ENCODE measurements at regions not wholly inside any gene's neighbourhood (a gene's known extent, or its start where the extent isn't known, plus 50 kb on each side); places are given as distances from the start of the nearest gene placed in this dataset.

- Histone ChIP-seq H3K36me3 (ENCODE audit: control insufficient read depth in 2 of 2, extremely low read depth in 1 of 2, insufficient read depth in 2 of 2, low read length in 2 of 2) (no peaks in the 10 kb centered on the region), H3K27me3 (ENCODE audit: control insufficient read depth, extremely low read depth, insufficient read depth, low read length) (no peaks in the 10 kb centered on the region), H3K27ac (ENCODE audit: control insufficient read depth, insufficient read depth, low read length) (no peak overlapping the region), H3K4me1 (ENCODE audit: control insufficient read depth, extremely low read depth, insufficient read depth, low read length) (no peaks in the 10 kb centered on the region), H3K9me1 (ENCODE audit: control insufficient read depth, extremely low read depth, insufficient read depth, low read length) (no peaks in the 10 kb centered on the region), H2AFZ (ENCODE audit: control insufficient read depth, low read length) (no peak overlapping the region), H3K4me3 (ENCODE audit: control insufficient read depth in 2 of 3, extremely low read depth in 1 of 3, insufficient read depth in 2 of 3, low read depth in 1 of 3, low read length in 3 of 3) (no peak overlapping the region), H4K20me1 (ENCODE audit: control insufficient read depth, extremely low read depth, insufficient read depth, low read length) (no peaks in the 10 kb centered on the region), H3K9ac (ENCODE audit: control insufficient read depth, extremely low read depth, insufficient read depth, low read length) (no peak overlapping the region), H3K4me2 (ENCODE audit: control insufficient read depth, extremely low read depth, insufficient read depth, low read depth, low read length) (no peak overlapping the region), H3K9me3 (ENCODE audit: control insufficient read depth, low read depth, low read length) (no peaks in the 10 kb centered on the region), H3K79me2 (ENCODE audit: control insufficient read depth, insufficient read depth, low read length) (no peaks in the 10 kb centered on the region)
- dilution Hi-C loops (cut with MboI; ENCODE audit: extremely low pct_ligation_motif_present, low sequenced_read_pairs) = no loop called here
- FAIRE-seq (no peak), DNase-seq (ENCODE audit: low read depth, low spot score) (no peak)
- TF ChIP-seq CTCF (optimal IDR thresholded peaks at IDR 0.05 in 1 of 3, IDR thresholded peaks at IDR 0.05 in 1 of 3, conservative IDR thresholded peaks at IDR 0.05 in 1 of 3; ENCODE audit: extremely low read depth in 1 of 3, insufficient read depth in 2 of 3, low read length in 3 of 3) (no peak), EZH2 (IDR thresholded peaks at IDR 0.05; ENCODE audit: low read length) (no peak)
Observed at GRCh38 chr3:137511655-137512054, 252.5 kb upstream of the SOX14 start.

- H3K27ac ChIP-seq (ENCODE audit: control insufficient read depth, insufficient read depth, low read length) = no peak overlapping the region
- no peaks in the 10 kb centered on the region for H3K27me3 ChIP-seq (ENCODE audit: control insufficient read depth, extremely low read depth, insufficient read depth, low read length)
- no peaks in the 10 kb centered on the region for H3K4me1 ChIP-seq (ENCODE audit: control insufficient read depth, extremely low read depth, insufficient read depth, low read length)
- H2AFZ ChIP-seq (ENCODE audit: control insufficient read depth, low read length) = no peak overlapping the region
- DNase-seq (ENCODE audit: low read depth, low spot score) (no peak), FAIRE-seq (no peak)
- H3K79me2 ChIP-seq (ENCODE audit: control insufficient read depth, insufficient read depth, low read length) = no peaks in the 10 kb centered on the region
- H3K4me2 ChIP-seq (ENCODE audit: control insufficient read depth, extremely low read depth, insufficient read depth, low read depth, low read length) = no peak overlapping the region
- TF ChIP-seq CTCF (optimal IDR thresholded peaks at IDR 0.05 in 1 of 3, IDR thresholded peaks at IDR 0.05 in 1 of 3, conservative IDR thresholded peaks at IDR 0.05 in 1 of 3; ENCODE audit: extremely low read depth in 1 of 3, insufficient read depth in 2 of 3, low read length in 3 of 3) (no peak), EZH2 (IDR thresholded peaks at IDR 0.05; ENCODE audit: low read length) (no peak)
- no peak overlapping the region for H3K9ac ChIP-seq (ENCODE audit: control insufficient read depth, extremely low read depth, insufficient read depth, low read length)
- dilution Hi-C loops (cut with MboI; ENCODE audit: extremely low pct_ligation_motif_present, low sequenced_read_pairs) = no loop called here
- H4K20me1 ChIP-seq (ENCODE audit: control insufficient read depth, extremely low read depth, insufficient read depth, low read length) = no peaks in the 10 kb centered on the region
- H3K9me1 ChIP-seq (ENCODE audit: control insufficient read depth, extremely low read depth, insufficient read depth, low read length) = no peaks in the 10 kb centered on the region
- H3K9me3 ChIP-seq (ENCODE audit: control insufficient read depth, low read depth, low read length) = no peaks in the 10 kb centered on the region
- no peaks in the 10 kb centered on the region for H3K36me3 ChIP-seq (ENCODE audit: control insufficient read depth in 2 of 2, extremely low read depth in 1 of 2, insufficient read depth in 2 of 2, low read length in 2 of 2)
- no peak overlapping the region for H3K4me3 ChIP-seq (ENCODE audit: control insufficient read depth in 2 of 3, extremely low read depth in 1 of 3, insufficient read depth in 2 of 3, low read depth in 1 of 3, low read length in 3 of 3)
Observed at GRCh38 chr3:137514853-137515252, 249.3 kb upstream of the SOX14 start.
